Coronary artery (tissue), 2 donors: ENCODE measurements at regions not wholly inside any gene's neighbourhood (a gene's known extent, or its start where the extent isn't known, plus 50 kb on each side); places are given as distances from the start of the nearest gene placed in this dataset.

Experiments
- DNase-seq: peaks from one replicate; pipeline ENCODE4 v3.0.0-alpha.2; 2017; ENCODE audit warnings: low spot score
- H3K27ac ChIP-seq, 2 donors: fragments of 200-600 bp; sonication (generic); one replicate each; pipeline ENCODE4 v1.5.1; 2016 to 2019
- H3K4me3 ChIP-seq: fragments of 200-600 bp; sonication (generic); 2 replicates; pipeline ENCODE4 v1.5.1; 2016; ENCODE audit warnings: mild to moderate bottlenecking, moderate library complexity
- CTCF ChIP-seq: fragments of 200-600 bp; sonication (generic); IDR thresholded peaks from one replicate; pipeline ENCODE4 v1.5.1; 2019; ENCODE audit warnings: antibody characterized with exemption

- H3K27ac ChIP-seq = no peak overlapping the region
- TF ChIP-seq CTCF = no peak
- H3K4me3 ChIP-seq = no peak overlapping the region
- peak; percentile 43 for DNase-seq
Measured at GRCh38 chr16:66295761-66296546, 70.5 kb upstream of the CDH5 start.

DNA sequence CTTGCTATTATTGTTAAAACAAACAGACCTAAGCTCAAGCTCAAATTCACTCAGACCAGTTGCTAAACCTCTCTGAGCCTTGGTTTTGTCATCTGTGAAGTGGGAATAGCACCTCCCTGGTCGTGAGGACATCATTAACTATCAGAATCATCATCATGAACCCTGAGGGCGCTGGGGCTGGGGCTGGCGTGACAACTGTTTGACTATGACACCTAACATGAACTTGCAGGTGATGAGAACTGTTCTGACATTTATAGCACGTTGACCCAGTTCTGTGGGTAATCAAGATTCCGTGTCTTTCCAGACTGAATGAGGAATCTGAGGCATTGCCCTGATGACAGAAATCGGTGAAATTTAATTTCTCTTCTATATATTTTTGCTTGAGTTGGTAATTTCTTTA is 71.3 kb upstream of the CDH5 start:
- TF ChIP-seq CTCF = no peak
- H3K4me3 ChIP-seq = no peak overlapping the region
- peak; percentile 41 for DNase-seq
- H3K27ac ChIP-seq = no peak overlapping the region

- DNase-seq = no peak
- H3K4me3 ChIP-seq = no peak overlapping the region
- TF ChIP-seq CTCF = no peak
- no peak overlapping the region for H3K27ac ChIP-seq
Measured at GRCh38 chr16:66294507-66294906, 72.0 kb upstream of the CDH5 start.

GRCh38 chr16:66293932-66294331 is 72.6 kb upstream of the CDH5 start:
- Histone ChIP-seq H3K27ac (no peak overlapping the region), H3K4me3 (no peak overlapping the region)
- no peak for TF ChIP-seq CTCF
- DNase-seq = peak; percentile 9

- no peak for TF ChIP-seq CTCF
- DNase-seq = peak; percentile 56
- Histone ChIP-seq H3K4me3 (no peak overlapping the region), H3K27ac (no peak overlapping the region)
Measured at GRCh38 chr16:66293207-66293735, 73.2 kb upstream of the CDH5 start.

GRCh38 chr16:66292241-66292935 is 74.1 kb upstream of the CDH5 start:
- no peak overlapping the region for H3K4me3 ChIP-seq
- DNase-seq = peak; percentile 45
- TF ChIP-seq CTCF = no peak

More at GRCh38 chr16:66292241-66292935, 74.1 kb upstream of the CDH5 start:
- no peak overlapping the region for H3K27ac ChIP-seq
